Transverse colon (tissue), 3 donors: ENCODE measurements at regions not wholly inside any gene's neighbourhood (a gene's known extent, or its start where the extent isn't known, plus 50 kb on each side); places are given as distances from the start of the nearest gene placed in this dataset.

Experiments
- EP300 ChIP-seq: sonication (generic); formaldehyde crosslinking; IDR thresholded peaks from one replicate; pipeline ENCODE4 v1.6.1; 2017; ENCODE audit warnings: antibody characterized with exemption, low read depth
- TF ChIP-seq, protein P1 (sequence below), 5 experiments: fragments of 200-600 bp in 3 of 5; fragments of 450-650 bp in 2 of 5; sonication (generic) in 3 of 5; IDR thresholded peaks; 1 replicate in 2 of 5; 2 replicates in 3 of 5; pipeline ENCODE4 v1.5.1; 2016 to 2017; ENCODE audit warnings: antibody characterized with exemption in 5 of 5, inconsistent platforms in 3 of 5, mild to moderate bottlenecking in 2 of 5, moderate library complexity in 1 of 5

GRCh38 chr5:33114361-33114760, 326.4 kb upstream of the TARS1 start:
- TF ChIP-seq EP300, result no peak
- TF ChIP-seq, protein P1, sequence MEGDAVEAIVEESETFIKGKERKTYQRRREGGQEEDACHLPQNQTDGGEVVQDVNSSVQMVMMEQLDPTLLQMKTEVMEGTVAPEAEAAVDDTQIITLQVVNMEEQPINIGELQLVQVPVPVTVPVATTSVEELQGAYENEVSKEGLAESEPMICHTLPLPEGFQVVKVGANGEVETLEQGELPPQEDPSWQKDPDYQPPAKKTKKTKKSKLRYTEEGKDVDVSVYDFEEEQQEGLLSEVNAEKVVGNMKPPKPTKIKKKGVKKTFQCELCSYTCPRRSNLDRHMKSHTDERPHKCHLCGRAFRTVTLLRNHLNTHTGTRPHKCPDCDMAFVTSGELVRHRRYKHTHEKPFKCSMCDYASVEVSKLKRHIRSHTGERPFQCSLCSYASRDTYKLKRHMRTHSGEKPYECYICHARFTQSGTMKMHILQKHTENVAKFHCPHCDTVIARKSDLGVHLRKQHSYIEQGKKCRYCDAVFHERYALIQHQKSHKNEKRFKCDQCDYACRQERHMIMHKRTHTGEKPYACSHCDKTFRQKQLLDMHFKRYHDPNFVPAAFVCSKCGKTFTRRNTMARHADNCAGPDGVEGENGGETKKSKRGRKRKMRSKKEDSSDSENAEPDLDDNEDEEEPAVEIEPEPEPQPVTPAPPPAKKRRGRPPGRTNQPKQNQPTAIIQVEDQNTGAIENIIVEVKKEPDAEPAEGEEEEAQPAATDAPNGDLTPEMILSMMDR (IDR thresholded peaks at IDR 0.05), result no peak
